Mucosa of descending colon (tissue), 3 donors: ENCODE measurements at regions not wholly inside any gene's neighbourhood (a gene's known extent, or its start where the extent isn't known, plus 50 kb on each side); places are given as distances from the start of the nearest gene placed in this dataset.

ENCODE experiments used
- ATAC-seq: fragments of 200-7000 bp; cut with Tn5 transposase; one replicate; pipeline ENCODE4 v1.9.1; 2020; ENCODE audit warnings: mild to moderate bottlenecking, moderate library complexity
- DNase-seq, 3 donors: peaks; one replicate each; pipeline ENCODE4 v3.0.0-alpha.2; 2020
- H3K36me3 ChIP-seq: fragments of 200-600 bp; one replicate; pipeline ENCODE4 v1.8.0; 2021; ENCODE audit warnings: low read depth, mild to moderate bottlenecking
- H3K4me1 ChIP-seq: fragments of 200-600 bp; one replicate; pipeline ENCODE4 v1.8.0; 2021; ENCODE audit warnings: low read depth, mild to moderate bottlenecking
- H3K4me3 ChIP-seq: fragments of 200-600 bp; one replicate; pipeline ENCODE4 v1.8.0; 2021; ENCODE audit warnings: mild to moderate bottlenecking
- H3K9me3 ChIP-seq: fragments of 200-600 bp; one replicate; pipeline ENCODE4 v1.8.0; 2021; ENCODE audit warnings: mild to moderate bottlenecking
- CTCF ChIP-seq: fragments of 200-600 bp; IDR thresholded peaks from one replicate; pipeline ENCODE4 v1.8.0; 2022; ENCODE audit warnings: antibody characterized with exemption, mild to moderate bottlenecking
- intact Hi-C, 2 donors: fragments of 100-400 bp; cut with DNase I in 1 of 2; cut with micrococcal nuclease in 1 of 2; formaldehyde crosslinking; loops; one replicate each; pipeline versions ENCODE4 v1.11.0 to v1.11.1; 2022; cut with DNase I, micrococcal nuclease
- donor health status: DM: no; HTN: no; CAD: no; lungs with moderate emphysema.
- donor health status: DM: no; HTN: no; CAD: no.
- donor health status: DM: no; HTN: yes; CAD: no.

GRCh38 chr4:124431653-124432192 lies 280.8 kb downstream of the ANKRD50 start:
- no peak overlapping the region for H3K4me3 ChIP-seq
- ATAC-seq (no peak), DNase-seq (no peak)
- H3K9me3 ChIP-seq, result no peaks in the 10 kb centered on the region
- intact Hi-C loops, result no loop called here
- peaks cover 12% of the 10 kb centered on the region for H3K4me1 ChIP-seq
- TF ChIP-seq CTCF, result no peak
- no peaks in the 10 kb centered on the region for H3K36me3 ChIP-seq

- Histone ChIP-seq H3K4me1 (peaks cover 6% of the 10 kb centered on the region), H3K4me3 (no peak overlapping the region), H3K9me3 (no peaks in the 10 kb centered on the region), H3K36me3 (no peaks in the 10 kb centered on the region)
- intact Hi-C loops, result no loop called here
- DNase-seq (no peak), ATAC-seq (peak; percentile 79)
- TF ChIP-seq CTCF, result no peak
Measured at GRCh38 chr4:124432500-124432899, 280.0 kb downstream of the ANKRD50 start.

GRCh38 chr4:124433044-124433443 lies 279.5 kb downstream of the ANKRD50 start:
- intact Hi-C loops, result no loop called here
- H3K4me3 ChIP-seq, result no peak overlapping the region
- peaks cover 5% of the 10 kb centered on the region for H3K4me1 ChIP-seq
- DNase-seq, result no peak
- TF ChIP-seq CTCF, result no peak
- ATAC-seq, result no peak
- no peaks in the 10 kb centered on the region for H3K9me3 ChIP-seq
- no peaks in the 10 kb centered on the region for H3K36me3 ChIP-seq

- Histone ChIP-seq H3K4me3 (no peak overlapping the region), H3K4me1 (peaks cover 5% of the 10 kb centered on the region), H3K9me3 (no peaks in the 10 kb centered on the region), H3K36me3 (no peaks in the 10 kb centered on the region)
- DNase-seq (peak in 1 of 3 donors; percentile 25), ATAC-seq (no peak)
- intact Hi-C loops, result no loop called here
- no peak for TF ChIP-seq CTCF
Measured at GRCh38 chr4:124433500-124433899, 279.0 kb downstream of the ANKRD50 start.

- no peak overlapping the region for H3K4me3 ChIP-seq
- no peak for TF ChIP-seq CTCF
- H3K36me3 ChIP-seq, result no peaks in the 10 kb centered on the region
- H3K4me1 ChIP-seq, result peaks cover 5% of the 10 kb centered on the region
- intact Hi-C loops, result no loop called here
- H3K9me3 ChIP-seq, result no peaks in the 10 kb centered on the region
- DNase-seq (no peak), ATAC-seq (no peak)
Measured at GRCh38 chr4:124435274-124435950, 277.1 kb downstream of the ANKRD50 start.
